HepG2 (cell line): ENCODE measurements at regions not wholly inside any gene's neighbourhood (a gene's known extent, or its start where the extent isn't known, plus 50 kb on each side); places are given as distances from the start of the nearest gene placed in this dataset.

ENCODE experiments used
- ATAC-seq: fragments of 200-7000 bp; cut with Tn5 transposase; 3 replicates; pipeline ENCODE4 v1.9.1; 2020; ENCODE audit warnings: mild to moderate bottlenecking, moderate library complexity
- BruUV-seq: library from RNA; stranded (reverse); fragments of 400-500 nt; replicated peaks from 2 replicates; lab custom pipeline; 2021; lab: Mats Ljungman, UMichigan
- CTCF ChIA-PET: fragments of 300-600 bp; formaldehyde crosslinking; extraction: SDS; loops from one replicate; lab custom pipeline; 2021; ENCODE audit warnings: low total read pairs, inconsistent platforms, low intra/inter-chr PET ratio; lab: Yijun Ruan, JAX
- POLR2A ChIA-PET: fragments of 350-600 bp; sonication (Branson Sonifier 250); formaldehyde crosslinking; loops from one replicate; lab custom pipeline; 2020; ENCODE audit warnings: antibody characterized with exemption, inconsistent platforms; lab: Yijun Ruan, JAX
- DNase-seq: peaks from one replicate; pipeline ENCODE4 v3.0.0-alpha.2; 2015; ENCODE audit warnings: low spot score
- FAIRE-seq: peaks from 3 replicates; lab custom pipeline; 2011; peaks lifted over from hg19 to GRCh38; lab: Jason Lieb, UNC
- H2AFZ ChIP-seq: one replicate; pipeline ENCODE4 v1.6.1; 2011; ENCODE audit warnings: low read length, inconsistent platforms
- H3K27ac ChIP-seq: fragments of 300-600 bp; 3 replicates; pipeline ENCODE4 v1.8.0; 2011; ENCODE audit warnings: mixed run types, mild to moderate bottlenecking, mixed read lengths, low read length, inconsistent platforms; ENCODE audit not compliant: insufficient read depth; ENCODE audit errors: extremely low read length
- H3K27me3 ChIP-seq, 2 experiments: fragments of 200-600 bp in 1 of 2; 2 replicates in 1 of 2; 3 replicates in 1 of 2; pipeline versions ENCODE4 v1.6.0 to v1.8.0; 2011; ENCODE audit warnings: low read length in 2 of 2, mild to moderate bottlenecking in 2 of 2, moderate library complexity in 2 of 2, inconsistent platforms in 1 of 2; ENCODE audit not compliant: insufficient read depth in 2 of 2, control insufficient read depth in 1 of 2
- H3K36me3 ChIP-seq, 2 experiments: fragments of 200-600 bp in 1 of 2; replicated peaks in 1 of 2; 2 replicates in 1 of 2; 3 replicates in 1 of 2; pipeline versions ENCODE4 v1.5.1 to v1.8.0; 2011; ENCODE audit warnings: low read length in 2 of 2, inconsistent platforms in 1 of 2; ENCODE audit not compliant: insufficient read depth in 2 of 2, control insufficient read depth in 1 of 2
- H3K4me1 ChIP-seq: 2 replicates; pipeline ENCODE4 v1.5.1; 2012; ENCODE audit warnings: low read length, inconsistent platforms; ENCODE audit not compliant: insufficient read depth
- H3K4me2 ChIP-seq: 2 replicates; pipeline ENCODE4 v1.6.0; 2011; ENCODE audit warnings: low read depth, low read length, inconsistent platforms
- H3K4me3 ChIP-seq, 3 experiments: fragments of 200-600 bp in 1 of 3; sonication (generic), shearing (Covaris generic) in 1 of 3; replicated peaks in 1 of 3; 2 replicates each; pipeline ENCODE4 v1.5.1; 2011 to 2016; ENCODE audit warnings: low read length in 3 of 3, inconsistent platforms in 2 of 3, low read depth in 2 of 3, mild to moderate bottlenecking in 2 of 3, control low read depth in 1 of 3, mixed read lengths in 1 of 3; ENCODE audit not compliant: insufficient read depth in 1 of 3
- H3K79me2 ChIP-seq: one replicate; pipeline ENCODE4 v1.6.1; 2011; ENCODE audit warnings: low read length, inconsistent platforms; ENCODE audit not compliant: insufficient read depth
- H3K9ac ChIP-seq: 2 replicates; pipeline ENCODE4 v1.6.0; 2011; ENCODE audit warnings: mild to moderate bottlenecking, low read depth, low read length, inconsistent platforms; ENCODE audit not compliant: insufficient read depth
- H3K9me3 ChIP-seq: 2 replicates; pipeline ENCODE4 v1.5.1; 2012; ENCODE audit warnings: mild to moderate bottlenecking, low read length
- H4K20me1 ChIP-seq: 2 replicates; pipeline ENCODE4 v1.6.0; 2011; ENCODE audit warnings: inconsistent platforms, mild to moderate bottlenecking, low read length, moderate library complexity; ENCODE audit not compliant: insufficient read depth
- AHR ChIP-seq: IDR thresholded peaks from 2 replicates; pipeline ENCODE4 v1.6.1; 2018; ENCODE audit warnings: missing genetic modification reagents, missing compliant biosample characterization
- FOXK2 ChIP-seq: fragments of 450-650 bp; IDR thresholded peaks from 2 replicates; pipeline ENCODE4 v1.6.1; 2016
- MTERF4 ChIP-seq: sonication (generic); formaldehyde crosslinking; IDR thresholded peaks from 2 replicates; pipeline ENCODE4 v1.8.0; 2023; ENCODE audit warnings: mild to moderate bottlenecking, missing genetic modification reagents
- MXI1 ChIP-seq: IDR thresholded peaks from 3 replicates; pipeline ENCODE4 v1.6.1; 2012; ENCODE audit warnings: low read depth, low read length, inconsistent platforms, borderline replicate concordance
- SMC3 ChIP-seq: IDR thresholded peaks from 2 replicates; pipeline ENCODE4 v1.6.1; 2011; ENCODE audit warnings: low read length, improper control_type of control experiment
- ZBTB4 ChIP-seq: sonication (generic); formaldehyde crosslinking; IDR thresholded peaks from 2 replicates; pipeline ENCODE4 v1.4.0; 2020; ENCODE audit warnings: missing genetic modification reagents, mild to moderate bottlenecking, borderline replicate concordance
- ZNF547 ChIP-seq: sonication (generic); formaldehyde crosslinking; IDR thresholded peaks from 2 replicates; pipeline ENCODE4 v1.5.1; 2020; ENCODE audit warnings: mild to moderate bottlenecking, missing genetic modification reagents
- ZNF737 ChIP-seq: sonication (generic); formaldehyde crosslinking; IDR thresholded peaks from 2 replicates; pipeline ENCODE4 v1.5.0; 2020; ENCODE audit warnings: missing genetic modification reagents, mild to moderate bottlenecking, borderline replicate concordance
- ZNF766 ChIP-seq: sonication (generic); formaldehyde crosslinking; IDR thresholded peaks from 2 replicates; pipeline ENCODE4 v1.5.0; 2020; ENCODE audit warnings: missing genetic modification reagents, borderline replicate concordance
- ZNF788 ChIP-seq: sonication (generic); formaldehyde crosslinking; IDR thresholded peaks from 2 replicates; pipeline ENCODE4 v1.5.0; 2020; ENCODE audit warnings: mild to moderate bottlenecking, missing genetic modification reagents, borderline replicate concordance
- WGBS: methylation state at CpG from one replicate; pipeline ENCODE4 v1.1.6; 2017; ENCODE audit warnings: low lambda C conversion rate; 5-methylcytosine and 5-hydroxymethylcytosine counted together
- in situ Hi-C: cut with HindIII; loops from 2 replicates; pipeline ENCODE4 v1.10.0; 2017; ENCODE audit warnings: low pct_unique_long_range_greater_than_20kb; ENCODE audit not compliant: extremely low pct_ligation_motif_present
- intact Hi-C: fragments of 100-400 bp; cut with micrococcal nuclease; formaldehyde crosslinking; loops from one replicate; pipeline ENCODE4 v1.10.0; 2022; ENCODE audit not compliant: unreplicated experiment

- in situ Hi-C loops = no loop called here
- intact Hi-C loops = no loop called here
- H3K9ac ChIP-seq = no peak overlapping the region
Measured at GRCh38 chr18:10033016-10033399, 119.2 kb downstream of the VAPA start.

More at GRCh38 chr18:10033016-10033399, 119.2 kb downstream of the VAPA start:
- TF ChIP-seq AHR (CRISPR knock-in tag) (no peak), ZBTB4 (no peak), ZNF788 (CRISPR knock-in tag) (no peak), MXI1 (no peak), ZNF547 (no peak), FOXK2 (no peak), SMC3 (no peak), MTERF4 (CRISPR knock-in tag) (no peak), ZNF766 (CRISPR knock-in tag) (no peak), ZNF737 (CRISPR knock-in tag) (no peak)
- Histone ChIP-seq H3K79me2 (no peaks in the 10 kb centered on the region), H3K9me3 (no peaks in the 10 kb centered on the region), H3K27ac (no peak overlapping the region), H3K27me3 (peaks cover 1 to 19% of the 10 kb centered on the region in 2 experiments; a peak in 1 of 5 replicates), H3K36me3 (no peaks in the 10 kb centered on the region), H3K4me3 (no peak overlapping the region), H3K4me2 (no peak overlapping the region), H3K4me1 (no peaks in the 10 kb centered on the region), H2AFZ (no peak overlapping the region), H4K20me1 (no peaks in the 10 kb centered on the region)
- ChIA-PET POLR2A (no interaction called here), CTCF (no interaction called here)
- no peak for DNase-seq
- 62% methylated on average over 9 of the region's 9 CpGs for WGBS
- no TSS peak for BruUV-seq
- no peak for FAIRE-seq
- no peak for ATAC-seq
